Neural cell (in vitro differentiated cells): ENCODE measurements at regions not wholly inside any gene's neighbourhood (a gene's known extent, or its start where the extent isn't known, plus 50 kb on each side); places are given as distances from the start of the nearest gene placed in this dataset.

ENCODE experiments used
- H2AFZ ChIP-seq: fragments of 200-600, 300-800 bp; sonication (generic), shearing (Covaris generic); 2 replicates; pipeline ENCODE4 v1.6.0; 2014; ENCODE audit warnings: low read depth, mild to moderate bottlenecking, antibody characterized with exemption, low read length, moderate library complexity
- H3F3A ChIP-seq: fragments of 200-600 bp; shearing (Covaris generic); 2 replicates; pipeline ENCODE4 v1.6.1; 2016; ENCODE audit warnings: mild to moderate bottlenecking, moderate library complexity, mixed read lengths, antibody characterized with exemption, low read length; ENCODE audit not compliant: insufficient read depth, poor library complexity, severe bottlenecking
- H3K27ac ChIP-seq: fragments of 200-600, 300-800 bp; sonication (generic), shearing (Covaris generic); 2 replicates; pipeline ENCODE4 v1.5.1; 2014; ENCODE audit warnings: mild to moderate bottlenecking, low read length, moderate library complexity
- H3K27me3 ChIP-seq: fragments of 300-800, 200-600 bp; sonication (generic), shearing (Covaris generic); 2 replicates; pipeline ENCODE4 v1.6.0; 2014; ENCODE audit warnings: mild to moderate bottlenecking, low read depth, low read length, moderate library complexity; ENCODE audit not compliant: insufficient read depth
- H3K36me3 ChIP-seq: fragments of 300-800, 200-600 bp; sonication (generic), shearing (Covaris generic); 2 replicates; pipeline ENCODE4 v1.5.1; 2014; ENCODE audit warnings: mild to moderate bottlenecking, antibody characterized with exemption, low read length, moderate library complexity; ENCODE audit not compliant: insufficient read depth
- H3K4me2 ChIP-seq: fragments of 300-800, 200-600 bp; sonication (generic), shearing (Covaris generic); 2 replicates; pipeline ENCODE4 v1.6.0; 2014; ENCODE audit warnings: mild to moderate bottlenecking, low read length
- H3K4me3 ChIP-seq: fragments of 300-800, 200-600 bp; sonication (generic), shearing (Covaris generic); 2 replicates; pipeline ENCODE4 v1.5.1; 2014; ENCODE audit warnings: mild to moderate bottlenecking, low read length, moderate library complexity
- H3K79me2 ChIP-seq: fragments of 200-600 bp; shearing (Covaris generic); replicated peaks from 2 replicates; pipeline ENCODE4 v1.6.0; 2014; ENCODE audit warnings: mild to moderate bottlenecking, low read length, moderate library complexity; ENCODE audit not compliant: insufficient read depth
- H3K9ac ChIP-seq: fragments of 300-800, 200-600 bp; sonication (generic), shearing (Covaris generic); 2 replicates; pipeline ENCODE4 v1.6.1; 2016; ENCODE audit warnings: mild to moderate bottlenecking, low read length, mixed read lengths
- H3K9me2 ChIP-seq: fragments of 200-600 bp; shearing (Covaris generic); 2 replicates; pipeline ENCODE4 v1.6.1; 2016; ENCODE audit warnings: mild to moderate bottlenecking, low read length, mixed read lengths; ENCODE audit not compliant: insufficient read depth
- H3K9me3 ChIP-seq: fragments of 200-600, 300-800 bp; sonication (generic), shearing (Covaris generic); 2 replicates; pipeline ENCODE4 v1.6.1; 2016; ENCODE audit warnings: mild to moderate bottlenecking, mixed run types, low read length, moderate library complexity, mixed read lengths
- H4K20me1 ChIP-seq: fragments of 200-600 bp; shearing (Covaris generic); 2 replicates; pipeline ENCODE4 v1.6.1; 2016; ENCODE audit warnings: mild to moderate bottlenecking, mixed run types; ENCODE audit not compliant: insufficient read depth
- CTCF ChIP-seq: fragments of 450-650 bp; IDR thresholded peaks from 2 replicates; pipeline ENCODE4 v1.5.1; 2014; ENCODE audit warnings: antibody characterized with exemption, mild to moderate bottlenecking, moderate library complexity; ENCODE audit not compliant: poor library complexity, severe bottlenecking
- EP300 ChIP-seq: fragments of 450-650 bp; conservative IDR thresholded peaks from 2 replicates; pipeline ENCODE4 v1.6.1; 2014; ENCODE audit warnings: antibody characterized with exemption, mild to moderate bottlenecking, moderate library complexity; ENCODE audit not compliant: poor library complexity, severe bottlenecking
- EZH2 ChIP-seq: fragments of 200-600, 300-800 bp; shearing (Covaris generic), sonication (generic); IDR thresholded peaks from 2 replicates; pipeline ENCODE4 v1.6.1; 2014; ENCODE audit warnings: antibody characterized with exemption, low read length, borderline replicate concordance, mild to moderate bottlenecking; ENCODE audit not compliant: insufficient read depth, poor library complexity, severe bottlenecking
- MXI1 ChIP-seq: fragments of 450-650 bp; conservative IDR thresholded peaks from 2 replicates; pipeline ENCODE4 v1.6.1; 2014; ENCODE audit warnings: antibody characterized with exemption, mild to moderate bottlenecking; ENCODE audit not compliant: poor library complexity, severe bottlenecking
- POLR2AphosphoS5 ChIP-seq: IDR thresholded peaks from 2 replicates; pipeline ENCODE4 v1.6.1; 2012
- RAD21 ChIP-seq: fragments of 450-650 bp; conservative IDR thresholded peaks from 2 replicates; pipeline ENCODE4 v1.6.1; 2014; ENCODE audit warnings: antibody characterized with exemption, mild to moderate bottlenecking, moderate library complexity
- REST ChIP-seq: IDR thresholded peaks from 2 replicates; pipeline ENCODE4 v1.6.1; 2012; ENCODE audit warnings: borderline replicate concordance
- SMC3 ChIP-seq: fragments of 450-650 bp; conservative IDR thresholded peaks from 2 replicates; pipeline ENCODE4 v1.6.1; 2014; ENCODE audit warnings: antibody characterized with exemption, mild to moderate bottlenecking, moderate library complexity; ENCODE audit not compliant: poor library complexity
- TAF1 ChIP-seq: IDR thresholded peaks from 2 replicates; pipeline ENCODE4 v1.6.1; 2012; ENCODE audit warnings: low read depth

GRCh38 chr5:31100781-31101310 lies 92.6 kb upstream of the CDH6 start:
- no peak overlapping the region for H3K27ac ChIP-seq
- no peak overlapping the region for H3K4me2 ChIP-seq
- H3K4me3 ChIP-seq = no peak overlapping the region
- no peak overlapping the region for H2AFZ ChIP-seq
- H3K27me3 ChIP-seq = no peaks in the 10 kb centered on the region
- TF ChIP-seq MXI1 = no peak
- H3F3A ChIP-seq = no peaks in the 10 kb centered on the region
- H3K36me3 ChIP-seq = no peaks in the 10 kb centered on the region
- H3K9ac ChIP-seq = no peak overlapping the region
- no peaks in the 10 kb centered on the region for H4K20me1 ChIP-seq
- H3K9me3 ChIP-seq = no peaks in the 10 kb centered on the region
- H3K79me2 ChIP-seq = no peaks in the 10 kb centered on the region
- H3K9me2 ChIP-seq = no peaks in the 10 kb centered on the region

- H3K4me2 ChIP-seq = no peak overlapping the region
- H4K20me1 ChIP-seq = no peaks in the 10 kb centered on the region
- H3K4me3 ChIP-seq = no peak overlapping the region
- H2AFZ ChIP-seq = no peak overlapping the region
- no peaks in the 10 kb centered on the region for H3K27me3 ChIP-seq
- H3K36me3 ChIP-seq = no peaks in the 10 kb centered on the region
- no peaks in the 10 kb centered on the region for H3F3A ChIP-seq
- no peak overlapping the region for H3K27ac ChIP-seq
- H3K9me3 ChIP-seq = no peaks in the 10 kb centered on the region
- no peaks in the 10 kb centered on the region for H3K9me2 ChIP-seq
- TF ChIP-seq EP300 = no peak
- no peak for TF ChIP-seq TAF1
- TF ChIP-seq REST = no peak
- TF ChIP-seq SMC3 = no peak
- no peak for TF ChIP-seq MXI1
- TF ChIP-seq EZH2 = no peak
- TF ChIP-seq RAD21 = no peak
- no peak overlapping the region for H3K9ac ChIP-seq
- no peaks in the 10 kb centered on the region for H3K79me2 ChIP-seq
Measured at GRCh38 chr5:31100047-31100575, 93.4 kb upstream of the CDH6 start.

GRCh38 chr5:31098811-31099210 lies 94.7 kb upstream of the CDH6 start:
- TF ChIP-seq EZH2 (no peak), EP300 (no peak), POLR2AphosphoS5 (no peak), RAD21 (no peak), MXI1 (no peak), REST (no peak), CTCF (no peak), SMC3 (no peak), TAF1 (no peak)
- no peak overlapping the region for H2AFZ ChIP-seq
- no peak overlapping the region for H3K27ac ChIP-seq
- H3K9me3 ChIP-seq = no peaks in the 10 kb centered on the region
- no peaks in the 10 kb centered on the region for H3F3A ChIP-seq
- no peak overlapping the region for H3K4me3 ChIP-seq
- H3K9me2 ChIP-seq = no peaks in the 10 kb centered on the region
- no peaks in the 10 kb centered on the region for H3K79me2 ChIP-seq
- no peak overlapping the region for H3K9ac ChIP-seq
- no peak overlapping the region for H3K4me2 ChIP-seq
- no peaks in the 10 kb centered on the region for H4K20me1 ChIP-seq
- no peaks in the 10 kb centered on the region for H3K36me3 ChIP-seq
- H3K27me3 ChIP-seq = no peaks in the 10 kb centered on the region
